GM23338 (cell line): ENCODE measurements at regions not wholly inside any gene's neighbourhood (a gene's known extent, or its start where the extent isn't known, plus 50 kb on each side); places are given as distances from the start of the nearest gene placed in this dataset.

ENCODE experiments used
- ATAC-seq: fragments of 200-7000 bp; cut with Tn5 transposase; 3 replicates; pipeline ENCODE4 v1.9.1; 2020
- DNase-seq: peaks from one replicate; pipeline ENCODE4 v3.0.0-alpha.2; 2015; ENCODE audit warnings: low spot score
- H2AFZ ChIP-seq: fragments of 200-600 bp; sonication (generic); 2 replicates; pipeline ENCODE4 v1.8.0; 2016; ENCODE audit warnings: antibody characterized with exemption, mild to moderate bottlenecking, moderate library complexity
- H3F3A ChIP-seq: fragments of 200-600 bp; sonication (generic); replicated peaks from 2 replicates; pipeline ENCODE4 v1.8.0; 2017; ENCODE audit warnings: antibody characterized with exemption, mixed run types, low read depth
- H3K27ac ChIP-seq: fragments of 200-600 bp; sonication (generic); 2 replicates; pipeline ENCODE4 v1.6.1; 2016; ENCODE audit warnings: low read depth
- H3K27me3 ChIP-seq: fragments of 200-600 bp; sonication (generic); 2 replicates; pipeline ENCODE4 v1.8.0; 2016; ENCODE audit warnings: mild to moderate bottlenecking, mixed run types, moderate library complexity; ENCODE audit not compliant: insufficient read depth
- H3K36me3 ChIP-seq: fragments of 200-600 bp; sonication (generic); 2 replicates; pipeline ENCODE4 v1.8.0; 2016; ENCODE audit warnings: mild to moderate bottlenecking; ENCODE audit not compliant: insufficient read depth
- H3K4me1 ChIP-seq: fragments of 200-600 bp; sonication (generic); 2 replicates; pipeline ENCODE4 v1.8.0; 2016; ENCODE audit warnings: mild to moderate bottlenecking, moderate library complexity; ENCODE audit not compliant: insufficient read depth
- H3K4me2 ChIP-seq: fragments of 200-600 bp; sonication (generic); 2 replicates; pipeline ENCODE4 v1.7.1; 2017; ENCODE audit warnings: mixed run types
- H3K4me3 ChIP-seq: fragments of 200-600 bp; sonication (generic); 2 replicates; pipeline ENCODE4 v1.6.1; 2016; ENCODE audit warnings: mixed run types
- H3K79me2 ChIP-seq: fragments of 200-600 bp; sonication (generic); replicated peaks from 2 replicates; pipeline ENCODE4 v1.8.0; 2017; ENCODE audit warnings: mild to moderate bottlenecking; ENCODE audit not compliant: insufficient read depth
- H3K9me2 ChIP-seq: fragments of 200-600 bp; sonication (generic); 2 replicates; pipeline ENCODE4 v1.8.0; 2017; ENCODE audit not compliant: insufficient read depth
- H4K20me1 ChIP-seq: fragments of 200-600 bp; sonication (generic); replicated peaks from 2 replicates; pipeline ENCODE4 v1.8.0; 2017; ENCODE audit warnings: mild to moderate bottlenecking; ENCODE audit not compliant: insufficient read depth
- H3K27ac Mint-ChIP-seq: 2 replicates; pipeline ENCODE4 v1.8.0; 2020; ENCODE audit warnings: inconsistent platforms, mild to moderate bottlenecking, moderate library complexity, mixed read lengths
- H3K27me3 Mint-ChIP-seq: 3 replicates; pipeline ENCODE4 v1.8.0; 2022; ENCODE audit warnings: low read depth, mild to moderate bottlenecking, moderate library complexity, mixed read lengths, inconsistent platforms; ENCODE audit not compliant: insufficient read depth, poor library complexity
- H3K36me3 Mint-ChIP-seq: 3 replicates; pipeline ENCODE4 v1.8.0; 2021; ENCODE audit warnings: low read depth, mild to moderate bottlenecking, inconsistent platforms, moderate library complexity, mixed read lengths
- H3K4me1 Mint-ChIP-seq: 3 replicates; pipeline ENCODE4 v1.8.0; 2020; ENCODE audit warnings: mild to moderate bottlenecking, inconsistent platforms, mixed read lengths
- H3K4me3 Mint-ChIP-seq: 3 replicates; pipeline ENCODE4 v1.8.0; 2021; ENCODE audit warnings: moderate library complexity, mild to moderate bottlenecking, inconsistent platforms, mixed read lengths
- H3K9me3 Mint-ChIP-seq: 3 replicates; pipeline ENCODE4 v1.8.0; 2020; ENCODE audit warnings: moderate library complexity, mild to moderate bottlenecking, inconsistent platforms, mixed read lengths
- CREB1 ChIP-seq: fragments of 250-450 bp; sonication (Bioruptor Pico); IDR thresholded peaks from 2 replicates; pipeline ENCODE4 v1.5.0; 2020; ENCODE audit warnings: low read depth, mild to moderate bottlenecking, moderate library complexity
- EZH2 ChIP-seq: fragments of 200-600 bp; sonication (generic); IDR thresholded peaks from one replicate; pipeline ENCODE4 v1.8.0; 2017; ENCODE audit warnings: antibody characterized with exemption, mild to moderate bottlenecking, low read depth; ENCODE audit not compliant: unreplicated experiment
- JUNB ChIP-seq: IDR thresholded peaks from one replicate; pipeline ENCODE4 v1.6.1; 2016; ENCODE audit warnings: antibody characterized with exemption; ENCODE audit not compliant: unreplicated experiment
- POLR2AphosphoS5 ChIP-seq: IDR thresholded peaks from 2 replicates; pipeline ENCODE4 v1.6.1; 2016; ENCODE audit warnings: antibody characterized with exemption, low read depth
- STAT1 ChIP-seq: IDR thresholded peaks from one replicate; pipeline ENCODE4 v1.6.1; 2016; ENCODE audit warnings: antibody characterized with exemption; ENCODE audit not compliant: unreplicated experiment
- ZNF114 ChIP-seq: fragments of 250-450 bp; sonication (Bioruptor Pico); IDR thresholded peaks from 2 replicates; pipeline ENCODE4 v1.5.0; 2020; ENCODE audit warnings: mild to moderate bottlenecking, moderate library complexity
- ZNF331 ChIP-seq: fragments of 250-450 bp; sonication (Bioruptor Pico); IDR thresholded peaks from 2 replicates; pipeline ENCODE4 v1.5.0; 2020; ENCODE audit warnings: low read depth, mild to moderate bottlenecking, moderate library complexity
- TF ChIP-seq, protein P1 (sequence below): fragments of 250-450 bp; sonication (Bioruptor Pico); IDR thresholded peaks from 2 replicates; pipeline ENCODE4 v1.5.0; 2020; ENCODE audit warnings: mild to moderate bottlenecking, moderate library complexity
- TF ChIP-seq, protein P2 (sequence below), 2 experiments: fragments of 200-600 bp in 1 of 2; sonication (generic) in 1 of 2; conservative IDR thresholded peaks; 2 replicates each; pipeline versions ENCODE4 v1.5.1 to v1.6.1; 2016 to 2017; ENCODE audit warnings: antibody characterized with exemption in 2 of 2, low read depth in 2 of 2, mild to moderate bottlenecking in 2 of 2, moderate library complexity in 1 of 2
- TF ChIP-seq, protein P3 (sequence below): IDR thresholded peaks from one replicate; pipeline ENCODE4 v1.6.1; 2018; ENCODE audit warnings: antibody characterized with exemption; ENCODE audit not compliant: unreplicated experiment

GRCh38 chr2:56981554-56981953, 797.8 kb downstream of the CCDC85A start (continued):
- TF ChIP-seq, protein P1, sequence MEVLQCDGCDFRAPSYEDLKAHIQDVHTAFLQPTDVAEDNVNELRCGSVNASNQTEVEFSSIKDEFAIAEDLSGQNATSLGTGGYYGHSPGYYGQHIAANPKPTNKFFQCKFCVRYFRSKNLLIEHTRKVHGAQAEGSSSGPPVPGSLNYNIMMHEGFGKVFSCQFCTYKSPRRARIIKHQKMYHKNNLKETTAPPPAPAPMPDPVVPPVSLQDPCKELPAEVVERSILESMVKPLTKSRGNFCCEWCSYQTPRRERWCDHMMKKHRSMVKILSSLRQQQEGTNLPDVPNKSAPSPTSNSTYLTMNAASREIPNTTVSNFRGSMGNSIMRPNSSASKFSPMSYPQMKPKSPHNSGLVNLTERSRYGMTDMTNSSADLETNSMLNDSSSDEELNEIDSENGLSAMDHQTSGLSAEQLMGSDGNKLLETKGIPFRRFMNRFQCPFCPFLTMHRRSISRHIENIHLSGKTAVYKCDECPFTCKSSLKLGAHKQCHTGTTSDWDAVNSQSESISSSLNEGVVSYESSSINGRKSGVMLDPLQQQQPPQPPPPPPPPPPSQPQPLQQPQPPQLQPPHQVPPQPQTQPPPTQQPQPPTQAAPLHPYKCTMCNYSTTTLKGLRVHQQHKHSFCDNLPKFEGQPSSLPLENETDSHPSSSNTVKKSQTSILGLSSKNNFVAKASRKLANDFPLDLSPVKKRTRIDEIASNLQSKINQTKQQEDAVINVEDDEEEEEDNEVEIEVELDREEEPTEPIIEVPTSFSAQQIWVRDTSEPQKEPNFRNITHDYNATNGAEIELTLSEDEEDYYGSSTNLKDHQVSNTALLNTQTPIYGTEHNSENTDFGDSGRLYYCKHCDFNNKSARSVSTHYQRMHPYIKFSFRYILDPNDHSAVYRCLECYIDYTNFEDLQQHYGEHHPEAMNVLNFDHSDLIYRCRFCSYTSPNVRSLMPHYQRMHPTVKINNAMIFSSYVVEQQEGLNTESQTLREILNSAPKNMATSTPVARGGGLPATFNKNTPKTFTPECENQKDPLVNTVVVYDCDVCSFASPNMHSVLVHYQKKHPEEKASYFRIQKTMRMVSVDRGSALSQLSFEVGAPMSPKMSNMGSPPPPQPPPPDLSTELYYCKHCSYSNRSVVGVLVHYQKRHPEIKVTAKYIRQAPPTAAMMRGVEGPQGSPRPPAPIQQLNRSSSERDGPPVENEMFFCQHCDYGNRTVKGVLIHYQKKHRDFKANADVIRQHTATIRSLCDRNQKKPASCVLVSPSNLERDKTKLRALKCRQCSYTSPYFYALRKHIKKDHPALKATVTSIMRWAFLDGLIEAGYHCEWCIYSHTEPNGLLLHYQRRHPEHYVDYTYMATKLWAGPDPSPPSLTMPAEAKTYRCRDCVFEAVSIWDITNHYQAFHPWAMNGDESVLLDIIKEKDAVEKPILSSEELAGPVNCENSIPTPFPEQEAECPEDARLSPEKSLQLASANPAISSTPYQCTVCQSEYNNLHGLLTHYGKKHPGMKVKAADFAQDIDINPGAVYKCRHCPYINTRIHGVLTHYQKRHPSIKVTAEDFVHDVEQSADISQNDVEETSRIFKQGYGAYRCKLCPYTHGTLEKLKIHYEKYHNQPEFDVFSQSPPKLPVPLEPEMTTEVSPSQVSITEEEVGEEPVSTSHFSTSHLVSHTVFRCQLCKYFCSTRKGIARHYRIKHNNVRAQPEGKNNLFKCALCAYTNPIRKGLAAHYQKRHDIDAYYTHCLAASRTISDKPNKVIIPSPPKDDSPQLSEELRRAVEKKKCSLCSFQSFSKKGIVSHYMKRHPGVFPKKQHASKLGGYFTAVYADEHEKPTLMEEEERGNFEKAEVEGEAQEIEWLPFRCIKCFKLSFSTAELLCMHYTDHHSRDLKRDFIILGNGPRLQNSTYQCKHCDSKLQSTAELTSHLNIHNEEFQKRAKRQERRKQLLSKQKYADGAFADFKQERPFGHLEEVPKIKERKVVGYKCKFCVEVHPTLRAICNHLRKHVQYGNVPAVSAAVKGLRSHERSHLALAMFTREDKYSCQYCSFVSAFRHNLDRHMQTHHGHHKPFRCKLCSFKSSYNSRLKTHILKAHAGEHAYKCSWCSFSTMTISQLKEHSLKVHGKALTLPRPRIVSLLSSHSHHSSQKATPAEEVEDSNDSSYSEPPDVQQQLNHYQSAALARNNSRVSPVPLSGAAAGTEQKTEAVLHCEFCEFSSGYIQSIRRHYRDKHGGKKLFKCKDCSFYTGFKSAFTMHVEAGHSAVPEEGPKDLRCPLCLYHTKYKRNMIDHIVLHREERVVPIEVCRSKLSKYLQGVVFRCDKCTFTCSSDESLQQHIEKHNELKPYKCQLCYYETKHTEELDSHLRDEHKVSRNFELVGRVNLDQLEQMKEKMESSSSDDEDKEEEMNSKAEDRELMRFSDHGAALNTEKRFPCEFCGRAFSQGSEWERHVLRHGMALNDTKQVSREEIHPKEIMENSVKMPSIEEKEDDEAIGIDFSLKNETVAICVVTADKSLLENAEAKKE (CRISPR knock-in tag), result no peak
- TF ChIP-seq POLR2AphosphoS5 (no peak), JUNB (no peak), STAT1 (no peak), ZNF331 (no peak), CREB1 (CRISPR knock-in tag) (no peak)

DNA sequence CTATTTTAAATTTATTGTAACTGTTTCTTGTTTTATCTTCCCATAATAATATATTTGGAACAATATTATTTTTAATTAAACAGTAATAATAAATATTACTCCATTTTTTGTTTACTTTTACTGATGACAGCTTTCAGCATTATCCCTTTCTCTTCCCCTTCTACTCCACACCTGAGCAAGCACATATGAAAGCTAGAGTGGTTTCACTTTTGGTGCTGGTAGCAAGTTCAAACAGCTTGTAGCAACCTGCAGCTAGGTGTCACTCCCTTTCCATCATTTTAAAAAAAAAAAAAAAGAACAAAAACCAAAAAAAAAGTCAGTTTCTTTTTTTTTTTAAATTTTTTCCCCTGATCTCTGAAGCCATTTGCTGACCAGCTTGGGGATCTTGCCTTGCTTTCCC, 801.8 kb downstream of the CCDC85A start:
- Histone ChIP-seq H3K9me2 (no peaks in the 10 kb centered on the region; the same call in 1 of the 2 replicates), H3K4me1 (no peaks in the 10 kb centered on the region), H3K4me2 (no peak overlapping the region), H4K20me1 (no peaks in the 10 kb centered on the region), H3K4me3 (no peak overlapping the region), H3K79me2 (no peaks in the 10 kb centered on the region), H2AFZ (no peak overlapping the region), H3K27ac (no peak overlapping the region), H3K27me3 (no peaks in the 10 kb centered on the region), H3F3A (no peaks in the 10 kb centered on the region), H3K36me3 (peaks cover 6% of the 10 kb centered on the region; the same call in 1 of the 2 replicates)
- DNase-seq (no peak), ATAC-seq (no peak)
- H3K4me3 Mint-ChIP-seq, result no peak overlapping the region
- no peak overlapping the region for H3K27ac Mint-ChIP-seq
- peaks cover 27% of the 10 kb centered on the region for H3K9me3 Mint-ChIP-seq
- H3K36me3 Mint-ChIP-seq, result peaks cover 7% of the 10 kb centered on the region; the same call in 2 of the 3 replicates
- H3K27me3 Mint-ChIP-seq, result no peaks in the 10 kb centered on the region
- H3K4me1 Mint-ChIP-seq, result no peaks in the 10 kb centered on the region
- TF ChIP-seq POLR2AphosphoS5 (no peak), EZH2 (no peak), JUNB (no peak), STAT1 (no peak), ZNF114 (CRISPR knock-in tag) (no peak), CREB1 (CRISPR knock-in tag) (no peak)
- TF ChIP-seq, protein P2, sequence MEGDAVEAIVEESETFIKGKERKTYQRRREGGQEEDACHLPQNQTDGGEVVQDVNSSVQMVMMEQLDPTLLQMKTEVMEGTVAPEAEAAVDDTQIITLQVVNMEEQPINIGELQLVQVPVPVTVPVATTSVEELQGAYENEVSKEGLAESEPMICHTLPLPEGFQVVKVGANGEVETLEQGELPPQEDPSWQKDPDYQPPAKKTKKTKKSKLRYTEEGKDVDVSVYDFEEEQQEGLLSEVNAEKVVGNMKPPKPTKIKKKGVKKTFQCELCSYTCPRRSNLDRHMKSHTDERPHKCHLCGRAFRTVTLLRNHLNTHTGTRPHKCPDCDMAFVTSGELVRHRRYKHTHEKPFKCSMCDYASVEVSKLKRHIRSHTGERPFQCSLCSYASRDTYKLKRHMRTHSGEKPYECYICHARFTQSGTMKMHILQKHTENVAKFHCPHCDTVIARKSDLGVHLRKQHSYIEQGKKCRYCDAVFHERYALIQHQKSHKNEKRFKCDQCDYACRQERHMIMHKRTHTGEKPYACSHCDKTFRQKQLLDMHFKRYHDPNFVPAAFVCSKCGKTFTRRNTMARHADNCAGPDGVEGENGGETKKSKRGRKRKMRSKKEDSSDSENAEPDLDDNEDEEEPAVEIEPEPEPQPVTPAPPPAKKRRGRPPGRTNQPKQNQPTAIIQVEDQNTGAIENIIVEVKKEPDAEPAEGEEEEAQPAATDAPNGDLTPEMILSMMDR (conservative IDR thresholded peaks at IDR 0.05; ENCODE audit: low read depth in 2 of 2), result no peak
- TF ChIP-seq, protein P3, sequence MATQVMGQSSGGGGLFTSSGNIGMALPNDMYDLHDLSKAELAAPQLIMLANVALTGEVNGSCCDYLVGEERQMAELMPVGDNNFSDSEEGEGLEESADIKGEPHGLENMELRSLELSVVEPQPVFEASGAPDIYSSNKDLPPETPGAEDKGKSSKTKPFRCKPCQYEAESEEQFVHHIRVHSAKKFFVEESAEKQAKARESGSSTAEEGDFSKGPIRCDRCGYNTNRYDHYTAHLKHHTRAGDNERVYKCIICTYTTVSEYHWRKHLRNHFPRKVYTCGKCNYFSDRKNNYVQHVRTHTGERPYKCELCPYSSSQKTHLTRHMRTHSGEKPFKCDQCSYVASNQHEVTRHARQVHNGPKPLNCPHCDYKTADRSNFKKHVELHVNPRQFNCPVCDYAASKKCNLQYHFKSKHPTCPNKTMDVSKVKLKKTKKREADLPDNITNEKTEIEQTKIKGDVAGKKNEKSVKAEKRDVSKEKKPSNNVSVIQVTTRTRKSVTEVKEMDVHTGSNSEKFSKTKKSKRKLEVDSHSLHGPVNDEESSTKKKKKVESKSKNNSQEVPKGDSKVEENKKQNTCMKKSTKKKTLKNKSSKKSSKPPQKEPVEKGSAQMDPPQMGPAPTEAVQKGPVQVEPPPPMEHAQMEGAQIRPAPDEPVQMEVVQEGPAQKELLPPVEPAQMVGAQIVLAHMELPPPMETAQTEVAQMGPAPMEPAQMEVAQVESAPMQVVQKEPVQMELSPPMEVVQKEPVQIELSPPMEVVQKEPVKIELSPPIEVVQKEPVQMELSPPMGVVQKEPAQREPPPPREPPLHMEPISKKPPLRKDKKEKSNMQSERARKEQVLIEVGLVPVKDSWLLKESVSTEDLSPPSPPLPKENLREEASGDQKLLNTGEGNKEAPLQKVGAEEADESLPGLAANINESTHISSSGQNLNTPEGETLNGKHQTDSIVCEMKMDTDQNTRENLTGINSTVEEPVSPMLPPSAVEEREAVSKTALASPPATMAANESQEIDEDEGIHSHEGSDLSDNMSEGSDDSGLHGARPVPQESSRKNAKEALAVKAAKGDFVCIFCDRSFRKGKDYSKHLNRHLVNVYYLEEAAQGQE, result no peak
